ENCODE measurements at regions not wholly inside any gene's neighbourhood (a gene's known extent, or its start where the extent isn't known, plus 50 kb on each side); places are given as distances from the start of the nearest gene placed in this dataset.

GRCh38 chr7:3210531-3210930 is 90.5 kb upstream of the SDK1 start:
- Histone ChIP-seq H3K9me3 (ENCODE audit: control insufficient read depth, insufficient read depth, low read length) (no peaks in the 10 kb centered on the region), H3K79me1 (ENCODE audit: low read depth in 1 of 2, low read length in 2 of 2) (no peaks in the 10 kb centered on the region), H3K4me2 (ENCODE audit: low read depth, low read length) (no peak overlapping the region), H3K14ac (replicated peaks; ENCODE audit: low read depth, low read length) (no peak overlapping the region), H2BK20ac (ENCODE audit: low read depth, low read length) (no peak overlapping the region), H4K91ac (ENCODE audit: insufficient read depth, low read depth, low read length) (no peak overlapping the region), H3K18ac (ENCODE audit: low read depth, low read length) (no peak overlapping the region), H3K23ac (ENCODE audit: low read depth, low read length) (no peak overlapping the region), H2BK120ac (ENCODE audit: low read depth, low read length) (no peak overlapping the region), H3K27me3 (ENCODE audit: control insufficient read depth, insufficient read depth, low read length) (no peaks in the 10 kb centered on the region; the same call in 1 of the 2 replicates), H3K36me3 (ENCODE audit: control insufficient read depth, insufficient read depth, low read length) (no peaks in the 10 kb centered on the region), H3K9me1 (ENCODE audit: insufficient read depth, low read length) (no peaks in the 10 kb centered on the region), H3K4me3 (ENCODE audit: insufficient read depth, low read depth, low read length) (no peak overlapping the region), H3K56ac (ENCODE audit: extremely low read depth, insufficient read depth, low read length) (no peak overlapping the region), H2BK5ac (ENCODE audit: low read depth, low read length, poor library complexity, severe bottlenecking) (no peak overlapping the region), H2BK15ac (ENCODE audit: low read depth, low read length) (no peak overlapping the region), H2AFZ (replicated peaks; ENCODE audit: low read length, poor library complexity) (no peak overlapping the region), H3K9ac (ENCODE audit: low read depth, low read length) (no peak overlapping the region), H4K5ac (ENCODE audit: low read depth, low read length) (no peak overlapping the region), H3K4ac (ENCODE audit: low read depth, low read length) (no peak overlapping the region), H3K4me1 (ENCODE audit: control insufficient read depth, insufficient read depth, low read length) (no peaks in the 10 kb centered on the region), H2AK9ac (replicated peaks; ENCODE audit: low read depth, low read length, poor library complexity) (no peak overlapping the region), H4K20me1 (ENCODE audit: insufficient read depth, low read length) (no peaks in the 10 kb centered on the region), H4K8ac (ENCODE audit: low read depth in 2 of 2, low read length in 2 of 2) (no peak overlapping the region), H2AK5ac (ENCODE audit: low read depth, low read length) (no peak overlapping the region), H3K27ac (ENCODE audit: insufficient read depth, low read length) (no peak overlapping the region)
- WGBS, 2 experiments (ENCODE audit: extremely low coverage in 2 of 2, insufficient read length in 1 of 2) = no CpG with 5 or more reads among the region's 2 CpGs
- CTCF ChIA-PET = no interaction called here
- DNase-seq = no peak
- intact Hi-C loops (cut with micrococcal nuclease) (no loop called here), in situ Hi-C loops (cut with MboI; ENCODE audit: low sequenced_read_pairs) (no loop called here), dilution Hi-C loops (cut with HindIII; ENCODE audit: low sequenced_read_pairs, unreplicated experiment) (no loop called here)
- POLR2A ChIA-PET (ENCODE audit: unreplicated experiment) = no interaction called here
- BruUV-seq (replicated peaks) = no TSS peak
- ATAC-seq (ENCODE audit: low read depth) = no peak
- no peak for TF ChIP-seq CEBPB (IDR thresholded peaks at IDR 0.05; ENCODE audit: low read depth, low read length)
- TF ChIP-seq RCOR1 (IDR thresholded peaks at IDR 0.05; ENCODE audit: insufficient replicate concordance, low read length) = no peak
- TF ChIP-seq SMC3 (IDR thresholded peaks at IDR 0.05; ENCODE audit: low read depth, low read length) = no peak
- no peak for TF ChIP-seq RFX5 (IDR thresholded peaks at IDR 0.05; ENCODE audit: low read depth, low read length)
- TF ChIP-seq FOS (IDR thresholded peaks at IDR 0.05; ENCODE audit: low read depth, low read length) = no peak
- TF ChIP-seq ELK1 (IDR thresholded peaks at IDR 0.05; ENCODE audit: borderline replicate concordance, low read depth, low read length) = no peak
- TF ChIP-seq MXI1 (IDR thresholded peaks at IDR 0.05; ENCODE audit: borderline replicate concordance, low read depth, low read length) = no peak
- TF ChIP-seq NFE2L2 (IDR thresholded peaks at IDR 0.05; ENCODE audit: low read depth, low read length) = no peak
- no peak for TF ChIP-seq CHD1 (IDR thresholded peaks at IDR 0.05; ENCODE audit: low read depth, low read length)
- no peak for TF ChIP-seq MAZ (IDR thresholded peaks at IDR 0.05; ENCODE audit: borderline replicate concordance, low read depth, low read length)
- TF ChIP-seq CTCF (conservative IDR thresholded peaks at IDR 0.05; ENCODE audit: low read depth, low read length) = no peak
- no peak for TF ChIP-seq RAD21 (IDR thresholded peaks at IDR 0.05; ENCODE audit: low read length)
- no peak for TF ChIP-seq MAFK (IDR thresholded peaks at IDR 0.05; ENCODE audit: low read depth, low read length)
- TF ChIP-seq BHLHE40 (IDR thresholded peaks at IDR 0.05; ENCODE audit: low read depth, low read length) = no peak
- TF ChIP-seq USF2 (IDR thresholded peaks at IDR 0.05; ENCODE audit: low read depth, low read length) = no peak
- no peak for TF ChIP-seq POLR2A (IDR thresholded peaks at IDR 0.05; ENCODE audit: low read depth, low read length)
